Mammary epithelial cell (primary cell): ENCODE measurements at regions not wholly inside any gene's neighbourhood (a gene's known extent, or its start where the extent isn't known, plus 50 kb on each side); places are given as distances from the start of the nearest gene placed in this dataset.

Source experiments
- CTCF ChIP-seq, 2 donors: IDR thresholded peaks in 1 of 2; conservative IDR thresholded peaks in 1 of 2; 2 replicates each; pipeline ENCODE4 v1.5.1; 2011 to 2012; ENCODE audit warnings: inconsistent platforms in 2 of 2, low read length in 2 of 2, mild to moderate bottlenecking in 2 of 2, control low read depth in 1 of 2, low read depth in 1 of 2; ENCODE audit not compliant: insufficient read depth in 1 of 2; ENCODE audit errors: extremely low read depth in 1 of 2
- EZH2 ChIP-seq: IDR thresholded peaks from 2 replicates; pipeline ENCODE4 v1.6.1; 2012; ENCODE audit warnings: low read length, inconsistent platforms, borderline replicate concordance

GRCh38 chr6:132118144-132118543 lies 167.0 kb upstream of the CCN2 start:
- TF ChIP-seq CTCF (conservative IDR thresholded peaks at IDR 0.05 in 1 of 2, IDR thresholded peaks at IDR 0.05 in 1 of 2; ENCODE audit: extremely low read depth in 1 of 2, insufficient read depth in 1 of 2, low read depth in 1 of 2, low read length in 2 of 2) (no peak), EZH2 (no peak)
